ENCODE measurements at regions not wholly inside any gene's neighbourhood (a gene's known extent, or its start where the extent isn't known, plus 50 kb on each side); places are given as distances from the start of the nearest gene placed in this dataset.
A peak's percentile ranks its signal among the peaks of the same experiment; 100 is the strongest.
"Not testable (repeated sequence)": the region's sequence is repeated elsewhere in the genome, so short reads cannot be mapped to it uniquely, and the experiment has no call there.

GRCh38 chr17:83156408-83156807 is 77.0 kb downstream of the METRNL start:
- DNase-seq (ENCODE audit: low read depth in 4 of 4, low spot score in 2 of 4) = no peak

GRCh38 chr17:83159204-83160049 is 80.0 kb downstream of the METRNL start:
- DNase-seq (ENCODE audit: low read depth in 4 of 4, low spot score in 2 of 4) = no peak

- DNase-seq (ENCODE audit: low read depth in 4 of 4, low spot score in 2 of 4) = no peak
Observed at GRCh38 chr17:83160443-83161297, 81.3 kb downstream of the METRNL start.

GRCh38 chr17:83161298-83162034 is 82.1 kb downstream of the METRNL start:
- peak in 2 of 4 donors; percentile 56 to 57 for DNase-seq (ENCODE audit: low read depth in 4 of 4, low spot score in 2 of 4)

GRCh38 chr17:83162035-83162745 is 82.8 kb downstream of the METRNL start:
- DNase-seq (ENCODE audit: low read depth in 4 of 4, low spot score in 2 of 4) = no peak

GRCh38 chr17:83164490-83164889 is 85.1 kb downstream of the METRNL start:
- DNase-seq (ENCODE audit: low read depth in 4 of 4, low spot score in 2 of 4) = no peak

- no peak for DNase-seq (ENCODE audit: low read depth in 4 of 4, low spot score in 2 of 4)
Observed at GRCh38 chr17:83170571-83171260, 91.3 kb downstream of the METRNL start.

GRCh38 chr17:83171661-83172060 is 92.3 kb downstream of the METRNL start:
- no peak for DNase-seq (ENCODE audit: low read depth in 4 of 4, low spot score in 2 of 4)

GRCh38 chr17:83172099-83172498 is 92.7 kb downstream of the METRNL start:
- not testable (repeated sequence) for DNase-seq (ENCODE audit: low read depth in 4 of 4, low spot score in 2 of 4)

- DNase-seq (ENCODE audit: low read depth in 4 of 4, low spot score in 2 of 4) = not testable (repeated sequence)
Observed at GRCh38 chr17:83172646-83173045, 93.2 kb downstream of the METRNL start.

GRCh38 chr17:83173180-83173913 is 93.9 kb downstream of the METRNL start:
- DNase-seq (ENCODE audit: low read depth in 4 of 4, low spot score in 2 of 4) = not testable (repeated sequence)

- no peak for DNase-seq (ENCODE audit: low read depth in 4 of 4, low spot score in 2 of 4)
Observed at GRCh38 chr17:83173914-83174361, 94.5 kb downstream of the METRNL start.

- DNase-seq (ENCODE audit: low read depth in 4 of 4, low spot score in 2 of 4) = peak in 2 of 4 donors; percentile 34 to 44
Observed at GRCh38 chr17:83174362-83175118, 95.1 kb downstream of the METRNL start.

GRCh38 chr17:83175119-83175821 is 95.9 kb downstream of the METRNL start:
- DNase-seq (ENCODE audit: low read depth in 4 of 4, low spot score in 2 of 4) = no peak

GRCh38 chr17:83175822-83176622 is 96.6 kb downstream of the METRNL start:
- no peak for DNase-seq (ENCODE audit: low read depth in 4 of 4, low spot score in 2 of 4)
